D721Med (cell line): ENCODE measurements at regions not wholly inside any gene's neighbourhood (a gene's known extent, or its start where the extent isn't known, plus 50 kb on each side); places are given as distances from the start of the nearest gene placed in this dataset.
A peak's percentile ranks its signal among the peaks of the same experiment; 100 is the strongest.

Experiments used
- DNase-seq: peaks from one replicate; pipeline ENCODE4 v3.0.0; 2011; ENCODE audit warnings: low spot score; ENCODE audit not compliant: insufficient read length
- FAIRE-seq: peaks from 2 replicates; lab custom pipeline; 2011; peaks lifted over from hg19 to GRCh38; lab: Jason Lieb, UNC
- TF ChIP-seq, protein P1 (sequence below): IDR thresholded peaks from 2 replicates; pipeline ENCODE4 v1.5.1; 2012; ENCODE audit warnings: mild to moderate bottlenecking, control low read depth; ENCODE audit not compliant: insufficient read depth; ENCODE audit errors: missing control alignments

DNA sequence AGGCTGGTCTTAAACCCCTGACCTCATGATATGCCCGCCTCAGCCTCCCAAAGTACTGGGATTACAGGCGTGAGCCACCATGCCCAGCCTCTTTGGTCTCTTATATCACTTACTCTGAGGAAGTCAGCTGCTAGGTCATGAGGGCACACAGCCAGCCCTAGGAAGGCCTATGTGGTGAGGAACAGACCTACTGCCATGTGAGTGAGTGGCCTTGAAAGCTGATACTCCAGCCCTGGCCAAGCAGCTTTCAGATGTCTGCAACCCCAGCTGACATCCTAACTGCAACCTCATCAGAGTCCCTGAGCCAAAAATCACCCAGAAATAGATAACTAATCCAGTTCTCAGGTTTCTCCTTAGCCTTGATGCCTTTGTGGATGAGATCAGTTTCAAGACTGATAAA, 224.3 kb downstream of the EDEM1 start:
- DNase-seq (no peak), FAIRE-seq (no peak)
- TF ChIP-seq, protein P1, sequence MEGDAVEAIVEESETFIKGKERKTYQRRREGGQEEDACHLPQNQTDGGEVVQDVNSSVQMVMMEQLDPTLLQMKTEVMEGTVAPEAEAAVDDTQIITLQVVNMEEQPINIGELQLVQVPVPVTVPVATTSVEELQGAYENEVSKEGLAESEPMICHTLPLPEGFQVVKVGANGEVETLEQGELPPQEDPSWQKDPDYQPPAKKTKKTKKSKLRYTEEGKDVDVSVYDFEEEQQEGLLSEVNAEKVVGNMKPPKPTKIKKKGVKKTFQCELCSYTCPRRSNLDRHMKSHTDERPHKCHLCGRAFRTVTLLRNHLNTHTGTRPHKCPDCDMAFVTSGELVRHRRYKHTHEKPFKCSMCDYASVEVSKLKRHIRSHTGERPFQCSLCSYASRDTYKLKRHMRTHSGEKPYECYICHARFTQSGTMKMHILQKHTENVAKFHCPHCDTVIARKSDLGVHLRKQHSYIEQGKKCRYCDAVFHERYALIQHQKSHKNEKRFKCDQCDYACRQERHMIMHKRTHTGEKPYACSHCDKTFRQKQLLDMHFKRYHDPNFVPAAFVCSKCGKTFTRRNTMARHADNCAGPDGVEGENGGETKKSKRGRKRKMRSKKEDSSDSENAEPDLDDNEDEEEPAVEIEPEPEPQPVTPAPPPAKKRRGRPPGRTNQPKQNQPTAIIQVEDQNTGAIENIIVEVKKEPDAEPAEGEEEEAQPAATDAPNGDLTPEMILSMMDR: no peak

GRCh38 chr3:5423076-5423475, 235.6 kb downstream of the EDEM1 start:
- no peak for DNase-seq
- TF ChIP-seq, protein P1: no peak
- no peak for FAIRE-seq

GRCh38 chr3:5423523-5423922, 236.0 kb downstream of the EDEM1 start:
- FAIRE-seq: no peak
- DNase-seq: no peak
- TF ChIP-seq, protein P1: no peak

- FAIRE-seq (no peak), DNase-seq (no peak)
- TF ChIP-seq, protein P1: no peak
Measured at GRCh38 chr3:5425371-5425770, 237.9 kb downstream of the EDEM1 start.

GRCh38 chr3:5426094-5426883, 238.8 kb downstream of the EDEM1 start:
- FAIRE-seq (peak; percentile 91), DNase-seq (no peak)
- TF ChIP-seq, protein P1: peak; percentile 94

DNA sequence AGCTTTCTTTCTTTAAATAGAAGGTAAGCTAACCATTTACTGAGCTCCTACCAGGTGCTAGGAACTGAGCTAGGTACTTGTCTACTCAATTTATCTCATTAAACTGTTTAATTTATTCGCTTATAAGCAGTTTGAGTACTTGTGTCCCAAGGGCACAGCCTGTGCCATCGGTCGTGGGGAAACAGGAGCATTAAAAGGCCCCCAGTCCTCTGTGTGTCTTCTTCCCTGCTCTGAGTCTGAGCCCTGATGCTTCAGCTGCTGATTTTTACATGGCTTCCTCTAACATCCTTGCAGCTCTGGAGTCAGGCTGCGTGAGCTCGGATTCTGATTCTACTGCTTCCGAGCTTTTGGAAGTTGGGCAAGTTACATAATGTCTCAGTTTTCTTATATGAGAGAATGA, 239.5 kb downstream of the EDEM1 start:
- TF ChIP-seq, protein P1: no peak
- DNase-seq (no peak), FAIRE-seq (no peak)

GRCh38 chr3:5427938-5428337, 240.4 kb downstream of the EDEM1 start:
- DNase-seq (no peak), FAIRE-seq (no peak)
- TF ChIP-seq, protein P1: no peak
